GM18499 (cell line): ENCODE measurements at regions not wholly inside any gene's neighbourhood (a gene's known extent, or its start where the extent isn't known, plus 50 kb on each side); places are given as distances from the start of the nearest gene placed in this dataset.

ENCODE experiments used
- ATAC-seq: cut with Tn5 transposase; IDR thresholded peaks from one replicate; pipeline ENCODE4 v1.9.1; 2021; ENCODE audit warnings: moderate number of reproducible peaks; ENCODE audit not compliant: insufficient read depth, unreplicated experiment

DNA sequence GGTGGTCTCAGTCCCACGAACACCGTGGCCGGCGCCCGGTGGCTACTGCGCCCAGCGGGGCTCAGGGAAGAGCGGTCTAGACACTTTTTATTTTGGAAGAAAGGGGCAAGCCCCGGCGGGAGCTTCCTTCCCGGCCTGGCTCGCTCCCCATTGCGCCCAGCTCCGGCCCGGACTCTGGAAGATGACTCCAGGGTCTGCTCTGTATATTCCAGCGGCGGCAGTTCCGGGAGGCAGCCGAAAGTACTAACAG lies 225.1 kb upstream of the CRY1 start:
- no peak for ATAC-seq

DNA sequence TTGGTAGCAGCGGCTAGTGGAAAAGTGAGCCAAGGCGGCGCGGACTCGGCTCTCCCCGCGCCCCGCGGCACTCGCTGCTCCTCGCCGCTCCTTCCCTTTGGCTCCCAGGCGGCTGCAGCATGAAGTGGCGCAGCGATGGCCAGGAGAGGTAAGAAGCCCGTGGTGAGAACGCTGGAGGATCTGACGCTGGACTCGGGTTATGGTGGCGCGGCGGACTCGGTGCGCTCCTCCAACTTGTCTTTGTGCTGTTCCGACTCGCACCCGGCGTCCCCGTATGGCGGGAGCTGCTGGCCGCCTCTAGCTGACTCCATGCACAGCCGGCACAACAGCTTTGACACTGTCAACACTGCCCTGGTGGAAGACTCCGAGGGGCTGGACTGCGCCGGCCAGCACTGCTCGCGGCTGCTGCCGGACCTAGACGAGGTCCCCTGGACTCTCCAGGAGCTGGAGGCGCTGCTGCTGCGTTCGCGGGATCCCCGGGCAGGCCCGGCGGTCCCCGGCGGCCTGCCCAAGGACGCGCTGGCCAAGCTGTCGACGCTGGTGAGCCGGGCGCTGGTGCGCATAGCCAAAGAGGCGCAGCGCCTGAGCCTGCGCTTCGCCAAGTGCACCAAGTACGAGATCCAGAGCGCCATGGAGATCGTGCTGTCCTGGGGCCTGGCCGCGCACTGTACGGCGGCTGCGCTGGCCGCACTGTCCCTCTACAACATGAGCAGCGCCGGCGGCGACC lies 225.6 kb upstream of the CRY1 start:
- ATAC-seq: no peak

- no peak for ATAC-seq
These were observed 226.2 kb upstream of the CRY1 start for GRCh38 chr12:107319533-107320032.

GRCh38 chr12:107320033-107320928 lies 226.9 kb upstream of the CRY1 start:
- no peak for ATAC-seq

- ATAC-seq: no peak
These were observed 227.7 kb upstream of the CRY1 start for GRCh38 chr12:107320929-107321631.

GRCh38 chr12:107322063-107322462 lies 228.7 kb upstream of the CRY1 start:
- ATAC-seq: no peak

DNA sequence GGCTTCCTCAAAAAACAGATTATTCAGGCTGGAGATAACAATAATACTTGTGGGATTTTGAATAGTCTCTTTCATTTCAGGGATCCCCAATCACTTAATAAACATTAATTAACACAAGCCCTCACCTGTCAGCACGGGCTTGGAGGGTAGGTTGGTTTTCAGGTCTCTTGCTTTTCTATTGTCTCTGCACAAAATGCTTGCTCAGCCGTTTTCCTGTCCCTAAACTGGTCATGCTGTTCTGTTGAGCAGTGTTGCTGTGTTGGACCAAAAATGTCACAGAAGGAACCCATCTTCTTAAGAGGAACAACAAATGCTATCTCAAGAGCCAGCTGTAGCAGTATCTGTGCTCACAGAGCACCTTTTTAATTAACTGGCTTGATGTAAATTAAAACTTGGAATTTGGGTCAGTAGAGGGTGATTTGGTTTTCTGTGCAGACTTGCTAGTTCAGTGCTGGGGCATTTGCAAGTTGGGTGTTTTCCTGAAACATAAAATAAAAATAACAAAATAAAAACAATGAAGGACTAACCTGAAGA lies 231.8 kb upstream of the CRY1 start:
- no peak for ATAC-seq

- no peak for ATAC-seq
These were observed 232.9 kb upstream of the CRY1 start for GRCh38 chr12:107326237-107326636.

- no peak for ATAC-seq
These were observed 234.4 kb upstream of the CRY1 start for GRCh38 chr12:107327651-107328182.

- no peak for ATAC-seq
These were observed 235.2 kb upstream of the CRY1 start for GRCh38 chr12:107328442-107329133.

GRCh38 chr12:107329569-107330324 lies 236.4 kb upstream of the CRY1 start:
- no peak for ATAC-seq

GRCh38 chr12:107330831-107331431 lies 237.6 kb upstream of the CRY1 start:
- ATAC-seq: no peak

DNA sequence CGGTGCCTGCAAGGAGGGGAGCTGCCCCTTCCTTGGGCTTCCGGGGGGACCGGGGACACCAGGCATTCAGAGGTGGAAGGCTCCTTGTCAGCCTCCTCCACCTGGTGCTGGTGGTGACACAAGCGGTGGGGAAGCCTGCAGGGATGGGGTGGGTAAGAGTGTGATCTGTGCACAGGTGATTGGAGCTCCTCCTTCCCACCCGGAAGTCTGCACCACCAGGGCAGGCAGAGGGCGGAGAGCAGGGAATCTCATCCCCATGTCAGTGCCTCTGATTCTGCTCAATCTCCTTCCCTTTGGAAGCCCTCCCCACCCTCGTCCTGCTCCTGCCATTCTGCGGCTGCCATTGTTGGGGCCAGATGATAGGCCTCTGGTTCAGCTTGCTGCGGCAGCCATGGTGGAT lies 238.1 kb upstream of the CRY1 start:
- ATAC-seq: no peak

DNA sequence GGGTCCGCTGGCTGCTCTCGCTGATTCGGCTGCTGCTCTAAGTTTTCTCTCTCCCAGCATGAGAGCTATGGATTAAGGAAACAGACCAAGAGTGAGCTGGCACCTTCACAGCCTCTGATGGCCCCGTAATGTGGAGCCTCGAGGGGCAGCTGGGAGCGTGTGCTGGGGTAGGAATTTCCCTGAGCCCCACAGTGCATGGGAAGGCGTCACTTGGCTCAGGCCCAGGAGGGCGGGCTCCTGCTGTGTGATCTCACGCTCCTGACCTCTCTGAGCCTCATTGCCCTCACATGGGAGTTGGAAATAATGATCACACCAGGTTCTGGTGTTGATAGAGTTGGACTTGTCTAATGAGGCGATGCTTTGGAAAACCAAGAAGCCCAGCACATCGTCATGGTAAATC lies 238.6 kb upstream of the CRY1 start:
- no peak for ATAC-seq

DNA sequence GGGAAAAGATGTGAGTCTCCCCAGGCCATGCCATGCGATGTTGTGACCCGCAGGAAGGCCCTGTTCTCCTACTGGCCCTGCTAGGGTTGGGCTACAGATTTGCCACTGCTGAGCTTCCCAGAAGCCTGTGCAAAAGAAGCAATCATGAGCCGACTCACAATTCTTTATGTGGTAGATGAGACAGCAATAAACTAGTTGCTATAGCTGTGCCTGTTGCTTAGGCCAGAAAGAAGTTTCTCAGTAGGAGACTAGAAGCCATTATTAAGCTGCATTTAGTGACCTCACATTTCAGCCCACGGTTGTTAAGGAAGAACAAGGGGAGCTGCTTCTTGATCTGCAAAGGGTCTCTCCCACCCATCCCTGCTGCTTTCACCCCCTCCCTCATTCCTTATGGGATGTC lies 239.4 kb upstream of the CRY1 start:
- no peak for ATAC-seq

DNA sequence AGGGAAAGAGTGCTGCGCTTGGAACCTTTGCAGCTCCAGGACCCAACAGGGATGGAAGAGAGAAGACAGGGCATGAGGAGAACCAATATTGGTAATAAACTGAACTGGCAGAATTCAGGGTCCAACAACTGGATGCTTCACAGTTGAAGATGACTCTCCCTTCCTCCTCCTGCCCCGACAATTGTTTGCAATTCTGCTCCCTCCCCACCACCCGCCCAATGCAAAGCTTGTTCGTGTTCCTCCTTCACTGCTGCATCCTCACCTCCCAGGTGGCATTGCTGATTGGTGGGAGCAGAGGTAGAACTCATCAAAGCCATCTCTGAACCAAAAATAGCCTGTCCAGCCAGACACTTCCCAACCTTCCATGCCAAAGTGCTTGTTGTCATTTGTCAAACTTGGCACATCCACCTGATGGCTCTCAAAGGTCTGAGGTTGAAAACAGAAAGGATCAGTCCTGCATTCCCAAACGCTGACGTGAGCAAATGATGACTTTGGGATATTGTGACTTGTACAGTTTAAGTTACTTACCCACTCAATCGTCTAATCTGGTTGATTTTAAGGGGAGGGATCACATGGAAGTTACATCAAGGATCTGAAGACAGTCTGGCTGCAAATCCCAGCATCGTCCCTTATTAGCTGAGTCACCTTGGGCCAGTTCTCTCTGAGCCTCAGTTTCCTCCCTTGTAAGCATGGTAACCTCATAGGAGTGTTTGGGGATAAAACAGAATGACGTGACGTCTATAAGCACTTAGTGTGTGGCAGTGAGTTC lies 242.6 kb upstream of the CRY1 start:
- no peak for ATAC-seq

- no peak for ATAC-seq
These were observed 243.3 kb upstream of the CRY1 start for GRCh38 chr12:107336695-107337094.
